HEK293 (cell line): ENCODE measurements at regions not wholly inside any gene's neighbourhood (a gene's known extent, or its start where the extent isn't known, plus 50 kb on each side); places are given as distances from the start of the nearest gene placed in this dataset.

Source experiments
- CTCF ChIA-PET: fragments of 350-600 bp; formaldehyde crosslinking; extraction: SDS; loops from one replicate; lab custom pipeline; 2021; ENCODE audit warnings: antibody characterized with exemption; lab: Yijun Ruan, JAX
- POLR2A ChIA-PET: fragments of 300-600 bp; formaldehyde crosslinking; extraction: SDS; loops from one replicate; lab custom pipeline; 2020; ENCODE audit warnings: antibody characterized with exemption, inconsistent platforms; lab: Yijun Ruan, JAX
- H3K27ac ChIP-seq: fragments of 200-500 bp; sonication (Bioruptor generic); 2 replicates; pipeline ENCODE4 v1.5.1; 2014; ENCODE audit warnings: low read depth, low read length, control low read depth, inconsistent platforms; ENCODE audit errors: extremely low read depth
- H3K36me3 ChIP-seq, 2 experiments: fragments of 200-500 bp in 1 of 2; sonication (Bioruptor generic) in 1 of 2; 1 replicate in 1 of 2; 2 replicates in 1 of 2; pipeline ENCODE4 v1.5.1; 2014 to 2017; ENCODE audit warnings: inconsistent platforms in 2 of 2, low read length in 2 of 2; ENCODE audit not compliant: control insufficient read depth in 2 of 2, insufficient read depth in 1 of 2
- H3K4me1 ChIP-seq: fragments of 200-500 bp; sonication (Bioruptor generic); 2 replicates; pipeline ENCODE4 v1.5.1; 2014; ENCODE audit warnings: mild to moderate bottlenecking, low read length, inconsistent platforms; ENCODE audit not compliant: control insufficient read depth, insufficient read depth
- H3K4me3 ChIP-seq: 2 replicates; pipeline ENCODE4 v1.5.1; 2011; ENCODE audit warnings: low read depth, mild to moderate bottlenecking, control low read depth, low read length, moderate library complexity
- H3K9me3 ChIP-seq: fragments of 200-500 bp; sonication (Bioruptor generic); 2 replicates; pipeline ENCODE4 v1.5.1; 2014; ENCODE audit warnings: low read depth, low read length, inconsistent platforms; ENCODE audit not compliant: control insufficient read depth, insufficient read depth
- BCL11B ChIP-seq: fragments of 450-650 bp; formaldehyde crosslinking; IDR thresholded peaks from 2 replicates; pipeline ENCODE4 v1.5.1; 2016; ENCODE audit warnings: low read depth, missing biosample characterization, missing genetic modification characterization
- HOXA7 ChIP-seq: sonication (generic); formaldehyde crosslinking; IDR thresholded peaks from 2 replicates; pipeline ENCODE4 v1.8.1; 2022; ENCODE audit warnings: missing genetic modification reagents, borderline replicate concordance
- INSM2 ChIP-seq: fragments of 450-650 bp; formaldehyde crosslinking; IDR thresholded peaks from 2 replicates; pipeline ENCODE4 v1.5.1; 2016; ENCODE audit warnings: missing biosample characterization, missing genetic modification characterization
- KLF10 ChIP-seq: fragments of 450-650 bp; IDR thresholded peaks from 2 replicates; pipeline ENCODE4 v1.5.1; 2018; ENCODE audit warnings: missing biosample characterization, mild to moderate bottlenecking, missing genetic modification characterization
- SCRT2 ChIP-seq: fragments of 450-650 bp; formaldehyde crosslinking; IDR thresholded peaks from 2 replicates; pipeline ENCODE4 v1.5.1; 2016; ENCODE audit warnings: missing biosample characterization, missing genetic modification characterization
- SP2 ChIP-seq: fragments of 450-650 bp; formaldehyde crosslinking; IDR thresholded peaks from 2 replicates; pipeline ENCODE4 v1.5.1; 2016; ENCODE audit warnings: missing biosample characterization, missing genetic modification characterization
- ZBTB20 ChIP-seq: fragments of 450-650 bp; formaldehyde crosslinking; IDR thresholded peaks from 2 replicates; pipeline ENCODE4 v1.5.1; 2016; ENCODE audit warnings: missing biosample characterization, missing genetic modification characterization
- ZFP37 ChIP-seq: fragments of 450-650 bp; formaldehyde crosslinking; IDR thresholded peaks from 2 replicates; pipeline ENCODE4 v1.5.1; 2016; ENCODE audit warnings: missing biosample characterization, missing genetic modification characterization
- ZFP69B ChIP-seq: fragments of 450-650 bp; formaldehyde crosslinking; IDR thresholded peaks from 2 replicates; pipeline ENCODE4 v1.5.1; 2016; ENCODE audit warnings: missing biosample characterization, missing genetic modification characterization
- ZNF10 ChIP-seq: fragments of 450-650 bp; formaldehyde crosslinking; IDR thresholded peaks from 2 replicates; pipeline ENCODE4 v1.5.1; 2017; ENCODE audit warnings: missing biosample characterization, missing genetic modification characterization
- ZNF169 ChIP-seq: fragments of 450-650 bp; formaldehyde crosslinking; IDR thresholded peaks from 2 replicates; pipeline ENCODE4 v1.5.1; 2016; ENCODE audit warnings: missing biosample characterization, missing genetic modification characterization
- ZNF26 ChIP-seq: fragments of 450-650 bp; formaldehyde crosslinking; IDR thresholded peaks from 2 replicates; pipeline ENCODE4 v1.5.1; 2016; ENCODE audit warnings: missing biosample characterization, missing genetic modification characterization
- ZNF324 ChIP-seq: fragments of 450-650 bp; formaldehyde crosslinking; IDR thresholded peaks from 2 replicates; pipeline ENCODE4 v1.5.1; 2016; ENCODE audit warnings: missing biosample characterization, missing genetic modification characterization
- ZNF394 ChIP-seq: fragments of 450-650 bp; formaldehyde crosslinking; IDR thresholded peaks from 2 replicates; pipeline ENCODE4 v1.5.1; 2016; ENCODE audit warnings: missing biosample characterization, missing genetic modification characterization, mild to moderate bottlenecking, moderate library complexity, borderline replicate concordance
- ZNF398 ChIP-seq: fragments of 450-650 bp; formaldehyde crosslinking; IDR thresholded peaks from 2 replicates; pipeline ENCODE4 v1.5.1; 2017; ENCODE audit warnings: missing biosample characterization, missing genetic modification characterization
- ZNF426 ChIP-seq: fragments of 450-650 bp; formaldehyde crosslinking; IDR thresholded peaks from 2 replicates; pipeline ENCODE4 v1.5.1; 2017; ENCODE audit warnings: missing biosample characterization, missing genetic modification characterization, mild to moderate bottlenecking, inconsistent platforms, moderate library complexity
- ZNF488 ChIP-seq: fragments of 450-650 bp; formaldehyde crosslinking; IDR thresholded peaks from 2 replicates; pipeline ENCODE4 v1.5.1; 2016; ENCODE audit warnings: missing biosample characterization, missing genetic modification characterization
- ZNF514 ChIP-seq: fragments of 450-650 bp; formaldehyde crosslinking; IDR thresholded peaks from 2 replicates; pipeline ENCODE4 v1.5.1; 2016; ENCODE audit warnings: missing biosample characterization, missing genetic modification characterization
- ZNF548 ChIP-seq: fragments of 450-650 bp; formaldehyde crosslinking; IDR thresholded peaks from 2 replicates; pipeline ENCODE4 v1.5.1; 2016; ENCODE audit warnings: missing biosample characterization, missing genetic modification characterization
- ZNF626 ChIP-seq: fragments of 450-650 bp; sonication (Bioruptor Pico); formaldehyde crosslinking; IDR thresholded peaks from 2 replicates; pipeline ENCODE4 v1.5.1; 2018; ENCODE audit warnings: missing biosample characterization, missing genetic modification characterization, inconsistent platforms
- ZNF670 ChIP-seq: fragments of 450-650 bp; formaldehyde crosslinking; IDR thresholded peaks from 2 replicates; pipeline ENCODE4 v1.5.1; 2016; ENCODE audit warnings: missing biosample characterization, missing genetic modification characterization, low read depth
- ZNF677 ChIP-seq: fragments of 450-650 bp; IDR thresholded peaks from 2 replicates; pipeline ENCODE4 v1.5.0; 2018; ENCODE audit warnings: missing biosample characterization, mild to moderate bottlenecking, missing genetic modification characterization, moderate library complexity
- ZNF707 ChIP-seq: fragments of 450-650 bp; formaldehyde crosslinking; IDR thresholded peaks from 2 replicates; pipeline ENCODE4 v1.5.1; 2016; ENCODE audit warnings: missing biosample characterization, missing genetic modification characterization
- ZNF768 ChIP-seq: fragments of 450-650 bp; formaldehyde crosslinking; IDR thresholded peaks from 2 replicates; pipeline ENCODE4 v1.5.1; 2018; ENCODE audit warnings: missing biosample characterization, mild to moderate bottlenecking, missing genetic modification characterization
- ZNF776 ChIP-seq: fragments of 450-650 bp; formaldehyde crosslinking; IDR thresholded peaks from 2 replicates; pipeline ENCODE4 v1.5.0; 2017; ENCODE audit warnings: missing biosample characterization, missing genetic modification characterization, borderline replicate concordance
- ZSCAN4 ChIP-seq: fragments of 450-650 bp; formaldehyde crosslinking; IDR thresholded peaks from 2 replicates; pipeline ENCODE4 v1.5.1; 2017; ENCODE audit warnings: missing biosample characterization, missing genetic modification characterization

- H3K4me3 ChIP-seq = no peak overlapping the region
- ChIA-PET POLR2A (no interaction called here), CTCF (interaction anchor here (0.6 kb wide), 1 partner anchor 63 kb away, joined by 3 read pairs; no protein-coding TSS in a partner anchor)
- H3K4me1 ChIP-seq = no peaks in the 10 kb centered on the region
- H3K9me3 ChIP-seq = no peaks in the 10 kb centered on the region
- TF ChIP-seq ZNF707 = no peak
- no peak for TF ChIP-seq ZBTB20 (tag by site-specific recombination)
- TF ChIP-seq ZNF488 = no peak
- no peak for TF ChIP-seq ZNF324 (tag by site-specific recombination)
- TF ChIP-seq HOXA7 = no peak
- no peak for TF ChIP-seq ZNF670
- TF ChIP-seq ZNF626 (tag by site-specific recombination) = no peak
- no peak for TF ChIP-seq ZNF514
- TF ChIP-seq ZNF776 = no peak
- no peak for TF ChIP-seq INSM2 (tag by site-specific recombination)
- no peak for TF ChIP-seq ZNF169 (tag by site-specific recombination)
- no peak for TF ChIP-seq SP2 (tag by site-specific recombination)
- no peak for TF ChIP-seq ZNF26 (tag by site-specific recombination)
- no peak for TF ChIP-seq ZNF548 (tag by site-specific recombination)
- TF ChIP-seq ZNF426 (tag by site-specific recombination) = no peak
- no peak for TF ChIP-seq ZNF10 (tag by site-specific recombination)
- TF ChIP-seq ZFP69B = no peak
- H3K27ac ChIP-seq = no peak overlapping the region
- no peaks in the 10 kb centered on the region for H3K36me3 ChIP-seq
Observed at GRCh38 chr12:3432176-3432742, 58.7 kb upstream of the PRMT8 start.

- no peaks in the 10 kb centered on the region for H3K36me3 ChIP-seq
- H3K4me1 ChIP-seq = no peaks in the 10 kb centered on the region
- H3K9me3 ChIP-seq = no peaks in the 10 kb centered on the region
- ChIA-PET POLR2A (no interaction called here), CTCF (interaction anchor here (0.6 kb wide), 1 partner anchor 133 kb away, joined by 3 read pairs; no protein-coding TSS in a partner anchor)
- no peak overlapping the region for H3K4me3 ChIP-seq
- TF ChIP-seq KLF10 (tag by site-specific recombination) (no peak), ZNF394 (tag by site-specific recombination) (no peak), ZFP37 (tag by site-specific recombination) (no peak), SCRT2 (tag by site-specific recombination) (peak; percentile 73; the same call in 1 of the 2 replicates), ZSCAN4 (no peak), ZNF677 (tag by site-specific recombination) (no peak), ZNF398 (no peak), ZNF768 (tag by site-specific recombination) (no peak), BCL11B (tag by site-specific recombination) (no peak)
- no peak overlapping the region for H3K27ac ChIP-seq
Observed at GRCh38 chr12:3432868-3433267, 58.1 kb upstream of the PRMT8 start.
